Activated CD4-positive, alpha-beta memory T cell treated with anti-CD3 and anti-CD28 coated beads, Interleukin-2, amount 10 ng/mL, durations not matched to agents 7 days and 5 days (primary cell): ENCODE measurements at regions not wholly inside any gene's neighbourhood (a gene's known extent, or its start where the extent isn't known, plus 50 kb on each side); places are given as distances from the start of the nearest gene placed in this dataset.

ENCODE experiments used
- CTCF ChIA-PET: fragments of 350-600 bp; sonication (Branson Sonifier 250); formaldehyde crosslinking; loops from one replicate; lab custom pipeline; 2021; ENCODE audit warnings: antibody characterized with exemption, inconsistent platforms; lab: Charles Lee
- POLR2A ChIA-PET: fragments of 350-600 bp; sonication (Branson Sonifier 250); formaldehyde crosslinking; loops from one replicate; lab custom pipeline; 2021; ENCODE audit warnings: antibody characterized with exemption; lab: Charles Lee
- DNase-seq: peaks from one replicate; pipeline ENCODE4 v3.0.0-alpha.2; 2020
- H3K27ac Mint-ChIP-seq: one replicate; pipeline ENCODE4 v1.8.0; 2021; ENCODE audit warnings: mild to moderate bottlenecking, mixed read lengths
- H3K27me3 Mint-ChIP-seq: one replicate; pipeline ENCODE4 v1.8.0; 2021; ENCODE audit warnings: mixed read lengths
- H3K36me3 Mint-ChIP-seq: one replicate; pipeline ENCODE4 v1.8.0; 2021; ENCODE audit warnings: low read depth, mixed read lengths
- H3K4me1 Mint-ChIP-seq: one replicate; pipeline ENCODE4 v1.8.0; 2021; ENCODE audit warnings: mixed read lengths
- H3K4me3 Mint-ChIP-seq: one replicate; pipeline ENCODE4 v1.8.0; 2021; ENCODE audit warnings: mild to moderate bottlenecking, mixed read lengths
- H3K9me3 Mint-ChIP-seq: one replicate; pipeline ENCODE4 v1.8.0; 2021; ENCODE audit warnings: mixed read lengths

DNA sequence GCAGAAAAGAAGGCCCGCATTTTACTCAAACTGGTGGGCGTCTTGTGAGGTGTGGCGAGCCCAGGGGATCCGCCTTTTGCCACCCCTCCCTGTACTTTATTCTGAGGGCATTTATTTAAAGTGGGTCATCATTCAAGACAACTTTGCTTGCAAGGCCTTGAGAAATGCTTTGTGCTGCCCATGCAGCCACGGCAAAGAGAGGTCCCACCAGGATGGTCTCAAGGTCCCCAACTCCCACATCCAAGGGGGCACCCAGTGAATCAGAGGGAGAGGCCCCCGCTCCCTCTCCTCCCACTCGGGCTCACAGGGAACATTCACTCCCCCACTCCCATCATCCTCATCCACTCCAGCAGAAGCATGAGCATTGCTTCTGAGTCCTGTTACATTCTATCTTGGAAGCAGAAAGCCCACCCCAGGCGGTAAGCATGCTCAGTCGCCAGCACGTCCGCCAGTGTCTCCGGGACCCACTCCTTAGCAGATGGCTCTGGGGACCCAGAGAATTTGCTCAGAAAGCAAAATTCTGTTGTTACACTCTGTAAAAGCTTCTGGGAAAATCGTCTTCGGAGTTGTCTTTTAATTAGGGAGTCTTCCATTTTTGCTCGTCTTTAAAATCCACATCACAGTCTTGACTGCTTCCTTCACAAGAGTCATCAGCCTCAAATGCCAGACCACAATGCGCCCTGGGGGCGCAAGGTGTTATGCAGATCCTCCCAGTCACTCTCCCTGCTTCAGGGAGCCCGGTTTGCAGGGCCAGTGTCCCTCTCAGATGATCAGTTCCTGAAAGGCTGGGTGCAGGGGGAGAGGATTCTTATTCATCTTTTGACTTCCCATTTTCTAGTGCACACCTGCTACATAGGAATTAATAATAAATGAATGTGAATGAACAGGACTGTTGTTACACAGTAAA, 99.4 kb upstream of the NCK2 start:
- ChIA-PET POLR2A (no interaction called here), CTCF (interaction anchor here (0.7 kb wide), 1 partner anchor 1403 kb away, joined by 3 read pairs; no protein-coding TSS in a partner anchor)
- Mint-ChIP-seq H3K27me3 (peaks cover 13% of the 10 kb centered on the region), H3K4me1 (no peaks in the 10 kb centered on the region), H3K27ac (no peak overlapping the region), H3K9me3 (no peaks in the 10 kb centered on the region), H3K36me3 (no peaks in the 10 kb centered on the region), H3K4me3 (no peak overlapping the region)
- no peak for DNase-seq

DNA sequence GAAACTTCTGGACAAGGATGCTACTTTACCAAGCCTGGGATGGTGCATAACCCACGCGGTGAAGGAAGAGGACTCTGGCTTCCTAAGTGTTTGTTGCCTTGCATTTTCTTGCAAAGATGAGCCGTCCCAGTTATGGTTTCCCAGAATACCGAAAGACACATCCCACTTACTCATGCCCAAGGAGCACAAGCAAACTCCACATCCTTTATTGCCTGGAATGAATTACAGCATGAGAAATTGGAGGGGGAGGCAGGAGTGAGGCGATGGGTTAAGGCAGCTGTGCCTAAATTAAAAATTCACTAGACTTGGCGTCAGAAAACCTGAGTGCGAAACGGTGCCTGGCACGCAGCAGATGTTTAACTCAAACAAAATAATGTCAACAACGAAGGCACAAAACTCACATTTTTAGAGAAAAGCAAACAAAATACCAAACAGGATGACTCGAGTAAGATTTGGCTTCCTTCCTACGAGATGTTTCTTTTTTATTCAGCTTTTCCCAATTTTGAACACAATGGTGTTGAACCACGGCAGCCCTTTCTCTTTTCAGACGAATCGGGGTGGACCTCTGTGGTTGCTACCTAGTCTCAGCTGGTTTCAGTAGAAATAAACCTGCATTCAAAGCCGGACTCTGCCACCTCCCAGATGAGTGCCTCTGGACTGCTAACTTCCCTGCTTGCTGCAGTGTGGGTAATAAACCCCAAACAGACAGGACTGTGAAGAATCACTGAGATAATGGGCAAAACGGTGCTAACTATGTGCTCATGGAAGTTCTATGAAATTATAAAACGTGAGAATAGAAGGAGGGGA, 100.3 kb upstream of the NCK2 start:
- Mint-ChIP-seq H3K9me3 (no peaks in the 10 kb centered on the region), H3K4me1 (no peaks in the 10 kb centered on the region), H3K36me3 (no peaks in the 10 kb centered on the region), H3K27ac (no peak overlapping the region), H3K4me3 (no peak overlapping the region), H3K27me3 (peaks cover 13% of the 10 kb centered on the region)
- POLR2A ChIA-PET, result no interaction called here
- no peak for DNase-seq
- CTCF ChIA-PET, result no interaction called here

DNA sequence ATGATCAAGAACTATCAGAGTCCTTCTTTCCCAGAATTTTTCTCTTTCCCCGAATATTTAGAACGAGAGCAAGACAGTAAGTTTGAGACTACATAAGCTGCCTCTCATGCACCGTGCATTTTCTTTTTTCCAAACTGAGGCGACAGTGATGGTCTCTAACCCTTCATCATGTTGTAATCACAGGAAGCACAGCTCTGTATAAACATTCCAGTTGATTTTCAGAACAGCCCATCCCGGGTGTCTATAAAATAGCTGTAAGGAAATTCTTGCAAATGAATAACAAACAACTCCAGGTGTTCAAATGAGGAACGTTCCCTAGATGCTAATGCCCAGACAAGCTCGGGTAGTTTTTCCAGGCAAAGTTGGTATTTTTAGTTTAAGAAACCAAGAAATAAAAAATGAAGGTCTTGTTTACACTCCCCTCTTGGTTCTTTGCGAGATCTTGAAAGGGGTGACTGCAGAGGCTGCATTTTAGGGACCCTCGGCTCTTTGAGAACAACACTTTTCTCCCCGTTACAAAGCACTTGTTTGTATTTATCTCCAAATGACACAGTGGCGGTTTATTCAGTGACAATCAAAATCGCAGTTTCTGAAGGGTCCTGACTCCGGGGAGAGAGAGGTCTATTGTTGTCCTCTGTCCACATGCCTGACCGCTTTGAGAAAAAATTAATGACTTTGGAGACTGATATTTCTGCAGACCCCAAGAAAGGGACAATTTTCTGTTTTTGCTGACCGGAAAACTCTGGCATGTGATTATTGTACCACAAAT, 101.1 kb upstream of the NCK2 start:
- DNase-seq, result no peak
- POLR2A ChIA-PET, result no interaction called here
- CTCF ChIA-PET, result no interaction called here

DNA sequence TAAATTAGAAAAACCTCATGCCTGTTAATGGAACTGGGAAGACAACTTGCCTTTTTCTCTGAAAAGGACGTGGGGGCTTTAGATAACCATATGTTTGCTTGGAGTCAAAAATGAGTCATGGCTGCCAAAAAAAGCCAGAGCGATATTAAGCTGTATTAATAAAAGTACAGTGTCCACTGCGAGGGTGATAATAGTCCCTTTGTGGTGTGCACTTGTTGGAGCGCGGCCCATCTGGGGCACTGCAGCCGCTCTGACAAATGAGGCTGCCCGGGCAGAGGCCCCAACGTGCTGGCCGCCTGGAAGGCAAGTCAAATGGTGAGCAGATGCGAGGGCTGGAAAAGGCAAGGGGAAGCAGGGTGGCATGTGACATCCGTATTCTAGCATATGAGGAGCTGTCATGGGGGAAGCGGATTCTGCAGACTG, 103.3 kb upstream of the NCK2 start:
- no peak for DNase-seq
- Mint-ChIP-seq H3K4me3 (no peak overlapping the region), H3K9me3 (no peaks in the 10 kb centered on the region), H3K27me3 (peaks cover 11% of the 10 kb centered on the region), H3K36me3 (no peaks in the 10 kb centered on the region), H3K27ac (no peak overlapping the region), H3K4me1 (no peaks in the 10 kb centered on the region)
- ChIA-PET CTCF (interaction anchor here (1.0 kb wide), 1 partner anchor 9 kb away, joined by 3 read pairs; no protein-coding TSS in a partner anchor), POLR2A (no interaction called here)

More for the DNA sequence above, 101.1 kb upstream of the NCK2 start:
- Mint-ChIP-seq H3K4me1 (no peaks in the 10 kb centered on the region), H3K27me3 (peaks cover 11% of the 10 kb centered on the region), H3K27ac (no peak overlapping the region), H3K36me3 (no peaks in the 10 kb centered on the region), H3K4me3 (no peak overlapping the region), H3K9me3 (no peaks in the 10 kb centered on the region)

DNA sequence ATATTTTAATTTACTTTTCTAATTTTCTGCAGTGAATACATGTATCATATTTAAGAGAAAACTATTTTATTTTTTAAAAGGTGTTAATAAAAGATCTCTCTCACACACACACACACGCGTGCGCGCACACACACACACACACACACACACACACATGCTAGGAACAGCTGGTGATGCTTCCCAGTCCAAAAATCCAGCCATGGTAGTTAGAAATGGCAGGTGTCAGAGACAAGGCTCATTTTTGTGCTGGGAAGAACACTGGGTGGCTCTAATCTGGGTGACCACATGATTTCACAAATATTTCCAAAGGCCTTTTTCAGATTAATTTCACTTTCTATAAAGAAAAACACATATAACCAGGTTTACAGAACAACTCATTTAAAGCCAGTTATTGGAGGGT, 104.5 kb upstream of the NCK2 start:
- H3K9me3 Mint-ChIP-seq, result no peaks in the 10 kb centered on the region
- peaks cover 13% of the 10 kb centered on the region for H3K27me3 Mint-ChIP-seq
- H3K27ac Mint-ChIP-seq, result no peak overlapping the region
- H3K36me3 Mint-ChIP-seq, result no peaks in the 10 kb centered on the region
- ChIA-PET POLR2A (no interaction called here), CTCF (no interaction called here)
- H3K4me1 Mint-ChIP-seq, result no peaks in the 10 kb centered on the region
- DNase-seq, result no peak
- no peak overlapping the region for H3K4me3 Mint-ChIP-seq

DNA sequence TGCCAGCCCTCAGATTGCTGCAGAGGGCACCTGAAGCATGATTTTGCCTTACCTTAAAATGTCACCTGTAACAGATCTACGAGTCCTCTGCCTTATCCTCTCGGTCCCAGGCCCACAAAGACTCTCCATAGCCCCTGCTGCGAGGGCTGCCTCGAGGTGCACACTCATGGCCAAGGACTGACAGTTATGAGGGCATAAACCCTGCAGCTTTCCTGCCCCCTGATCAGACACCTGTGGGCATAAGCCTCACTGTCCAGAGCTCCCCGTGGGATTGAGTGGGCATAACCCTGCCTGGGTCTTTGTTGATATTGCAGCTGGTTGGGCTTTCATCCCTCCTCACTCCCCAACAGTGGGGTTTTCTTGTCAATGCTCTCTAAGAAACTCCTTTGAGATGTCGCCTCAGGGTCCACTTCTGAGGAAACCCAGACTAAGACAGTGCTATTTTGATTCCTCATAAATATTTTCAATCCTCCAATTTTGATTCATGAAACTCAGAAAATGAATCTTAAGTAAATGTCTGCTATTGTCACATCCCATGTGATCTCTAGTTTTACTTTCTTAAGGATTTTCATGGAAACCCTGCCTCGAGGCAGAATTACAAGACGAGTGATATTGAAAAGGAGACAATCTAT, 108.5 kb upstream of the NCK2 start:
- DNase-seq, result no peak
- no peak overlapping the region for H3K27ac Mint-ChIP-seq
- CTCF ChIA-PET, result no interaction called here

DNA sequence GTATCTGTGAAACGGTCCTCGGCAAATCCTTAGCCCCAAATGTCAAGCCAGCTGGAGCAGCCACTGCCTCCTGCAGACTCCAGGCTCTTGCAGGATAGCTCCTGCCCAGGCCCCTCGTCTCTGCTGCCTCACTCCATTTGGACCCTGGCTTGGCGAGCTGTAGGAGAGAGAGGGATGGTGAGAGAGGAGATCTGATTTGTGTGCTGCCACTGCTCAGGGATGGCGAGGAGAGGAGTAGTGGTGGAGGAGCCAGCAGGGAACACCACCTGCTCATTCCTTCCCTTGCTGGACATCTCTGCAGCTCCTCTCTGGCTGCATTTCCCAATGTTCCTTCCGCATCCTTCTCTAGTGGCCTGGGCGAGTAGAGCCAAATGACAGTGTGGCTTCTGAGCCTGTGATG, 109.1 kb upstream of the NCK2 start:
- POLR2A ChIA-PET, result no interaction called here
- Mint-ChIP-seq H3K27ac (no peak overlapping the region), H3K36me3 (no peaks in the 10 kb centered on the region), H3K9me3 (no peaks in the 10 kb centered on the region), H3K27me3 (peaks cover 13% of the 10 kb centered on the region), H3K4me1 (no peaks in the 10 kb centered on the region), H3K4me3 (no peak overlapping the region)
- DNase-seq, result no peak
- CTCF ChIA-PET, result no interaction called here

More for the DNA sequence above, 108.5 kb upstream of the NCK2 start:
- POLR2A ChIA-PET, result no interaction called here
- no peaks in the 10 kb centered on the region for H3K36me3 Mint-ChIP-seq
- peaks cover 12% of the 10 kb centered on the region for H3K27me3 Mint-ChIP-seq
- no peak overlapping the region for H3K4me3 Mint-ChIP-seq
- H3K9me3 Mint-ChIP-seq, result no peaks in the 10 kb centered on the region
- H3K4me1 Mint-ChIP-seq, result no peaks in the 10 kb centered on the region

DNA sequence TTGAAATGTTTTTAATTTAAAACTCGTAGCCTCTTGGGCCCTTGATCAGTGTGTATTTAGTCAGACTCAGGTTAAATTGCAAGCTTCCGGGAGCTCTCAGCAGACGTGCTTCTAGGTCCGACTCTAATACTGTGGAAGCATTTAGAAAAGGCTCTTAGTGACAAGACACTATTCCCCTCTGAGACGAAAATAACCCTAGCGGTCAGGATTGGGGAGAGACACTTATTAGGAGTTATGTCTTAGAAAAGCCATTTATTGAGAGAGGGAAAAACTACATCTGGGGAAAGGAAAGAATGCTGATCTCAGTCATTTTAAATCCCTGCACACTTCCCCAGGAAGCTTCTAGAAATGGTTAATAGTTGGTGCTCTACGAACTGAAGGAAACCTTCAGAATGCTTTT, 110.5 kb upstream of the NCK2 start:
- Mint-ChIP-seq H3K27ac (no peak overlapping the region), H3K27me3 (peaks cover 14% of the 10 kb centered on the region), H3K36me3 (no peaks in the 10 kb centered on the region), H3K4me3 (no peak overlapping the region), H3K9me3 (no peaks in the 10 kb centered on the region), H3K4me1 (no peaks in the 10 kb centered on the region)
- CTCF ChIA-PET, result interaction anchor here (0.5 kb wide), 1 partner anchor 14 kb away, joined by 4 read pairs; no protein-coding TSS in a partner anchor
- POLR2A ChIA-PET, result no interaction called here
- no peak for DNase-seq

DNA sequence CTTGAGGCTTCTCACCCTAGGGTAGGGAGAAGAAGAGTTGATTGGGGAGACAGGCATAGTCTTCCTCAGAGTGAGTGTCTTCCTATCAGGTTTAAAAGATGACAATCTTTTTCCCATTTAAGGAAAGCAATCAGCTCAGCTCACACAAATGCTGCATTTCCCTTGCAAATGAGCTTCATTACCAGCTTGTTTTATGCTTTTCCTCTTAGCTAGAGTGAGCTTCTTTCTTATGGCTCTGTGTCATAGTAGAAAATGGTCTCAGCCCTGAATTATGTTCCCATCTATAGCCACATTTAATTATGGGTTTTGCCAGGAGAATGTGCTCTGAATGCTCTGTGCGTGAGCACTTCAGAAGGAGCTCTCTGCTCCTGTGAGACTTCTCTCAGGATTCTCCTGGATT, 112.8 kb upstream of the NCK2 start:
- H3K27ac Mint-ChIP-seq, result no peak overlapping the region
- POLR2A ChIA-PET, result interaction anchor here (0.9 kb wide), 1 partner anchor 50 kb away, joined by 3 read pairs; no protein-coding TSS in a partner anchor
- no peaks in the 10 kb centered on the region for H3K36me3 Mint-ChIP-seq
- no peaks in the 10 kb centered on the region for H3K4me1 Mint-ChIP-seq
- DNase-seq, result no peak
- peaks cover 3% of the 10 kb centered on the region for H3K9me3 Mint-ChIP-seq
- CTCF ChIA-PET, result interaction anchor here (1.3 kb wide), 1 partner anchor 55 kb away, joined by 3 read pairs; no protein-coding TSS in a partner anchor
- H3K27me3 Mint-ChIP-seq, result peaks cover 31% of the 10 kb centered on the region
- no peak overlapping the region for H3K4me3 Mint-ChIP-seq

DNA sequence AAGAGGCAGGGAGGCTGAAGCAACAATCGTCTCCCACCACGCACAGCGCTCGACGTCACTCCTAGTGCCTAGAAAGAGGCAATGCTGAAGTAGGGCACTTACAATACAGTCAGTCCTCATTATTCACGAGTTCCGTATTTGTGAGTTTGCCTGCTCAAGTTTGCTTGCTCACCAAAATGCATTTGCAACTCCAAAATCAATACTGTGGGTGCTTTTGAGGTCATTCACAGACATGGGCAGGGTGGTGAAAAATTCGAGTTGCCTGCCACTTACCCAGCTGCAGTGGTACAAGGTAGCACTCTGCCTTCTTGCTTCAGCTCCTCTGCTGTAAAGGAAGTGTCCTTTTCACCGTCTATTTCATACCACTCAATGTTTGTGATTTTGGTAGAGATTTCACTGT, 113.7 kb upstream of the NCK2 start:
- Mint-ChIP-seq H3K27me3 (peaks cover 29% of the 10 kb centered on the region), H3K9me3 (peaks cover 3% of the 10 kb centered on the region), H3K36me3 (no peaks in the 10 kb centered on the region), H3K4me3 (no peak overlapping the region), H3K4me1 (no peaks in the 10 kb centered on the region), H3K27ac (no peak overlapping the region)
- DNase-seq, result no peak
- ChIA-PET POLR2A (no interaction called here), CTCF (no interaction called here)

DNA sequence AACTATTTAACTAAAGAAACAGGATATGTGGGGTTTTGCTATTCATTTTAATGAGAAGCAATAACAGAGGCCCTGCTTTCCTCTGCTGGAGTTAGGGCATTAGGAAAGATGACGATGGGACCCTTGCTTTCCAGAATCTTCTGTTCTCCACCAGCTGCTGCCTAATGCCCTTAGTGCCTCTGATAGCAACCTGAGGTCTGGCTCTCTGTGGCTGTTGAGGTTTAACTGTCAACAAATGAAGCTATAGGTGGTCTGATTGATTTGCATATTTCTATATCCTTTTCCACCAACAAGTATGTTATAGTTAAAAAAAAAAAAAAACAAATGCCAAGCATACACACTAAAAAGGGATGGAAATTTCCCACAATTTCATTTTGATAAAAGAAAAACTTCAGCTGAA, 115.1 kb upstream of the NCK2 start:
- Mint-ChIP-seq H3K27me3 (peaks cover 32% of the 10 kb centered on the region), H3K27ac (no peak overlapping the region), H3K4me3 (no peak overlapping the region), H3K9me3 (peaks cover 3% of the 10 kb centered on the region), H3K36me3 (no peaks in the 10 kb centered on the region), H3K4me1 (no peaks in the 10 kb centered on the region)
- no peak for DNase-seq
- ChIA-PET POLR2A (no interaction called here), CTCF (no interaction called here)

DNA sequence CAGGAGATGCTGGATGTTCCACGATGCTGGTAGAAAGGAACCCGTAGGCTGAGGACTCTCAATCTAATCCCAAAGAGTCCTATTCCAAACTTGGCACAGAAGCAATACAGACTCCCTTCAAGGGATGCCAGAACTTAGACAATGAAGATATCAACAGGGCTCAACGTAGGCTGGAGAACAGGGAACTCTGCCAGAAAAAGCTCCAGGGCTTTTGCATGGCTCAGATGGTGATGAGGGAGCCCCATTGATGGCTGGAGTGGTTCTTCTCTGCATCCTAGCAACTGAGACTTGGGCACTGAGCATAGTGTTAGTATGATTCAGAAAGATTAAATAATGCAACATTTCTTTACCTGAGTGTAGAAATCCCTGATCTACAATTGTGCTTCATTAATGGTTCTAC, 117.2 kb upstream of the NCK2 start:
- ChIA-PET POLR2A (no interaction called here), CTCF (no interaction called here)
- Mint-ChIP-seq H3K27me3 (peaks cover 28% of the 10 kb centered on the region), H3K9me3 (peaks cover 3% of the 10 kb centered on the region), H3K27ac (no peak overlapping the region), H3K36me3 (no peaks in the 10 kb centered on the region), H3K4me3 (no peak overlapping the region), H3K4me1 (no peaks in the 10 kb centered on the region)
- DNase-seq, result no peak
